GM12878 (cell line): ENCODE measurements at regions not wholly inside any gene's neighbourhood (a gene's known extent, or its start where the extent isn't known, plus 50 kb on each side); places are given as distances from the start of the nearest gene placed in this dataset.

ENCODE experiments used
- CBX5 ChIP-seq: sonication (generic); IDR thresholded peaks from 2 replicates; pipeline ENCODE4 v1.6.1; 2016; ENCODE audit warnings: low read depth, moderate library complexity, mild to moderate bottlenecking, inconsistent platforms
- CTCF ChIP-seq, 3 experiments: IDR thresholded peaks in 2 of 3; conservative IDR thresholded peaks in 1 of 3; 2 replicates each; pipeline ENCODE4 v1.5.1; 2011; ENCODE audit warnings: low read depth in 3 of 3, low read length in 3 of 3, mild to moderate bottlenecking in 3 of 3, control low read depth in 2 of 3, moderate library complexity in 2 of 3, inconsistent platforms in 1 of 3, mixed read lengths in 1 of 3; ENCODE audit not compliant: control insufficient read depth in 2 of 3, insufficient read depth in 1 of 3; ENCODE audit errors: extremely low read depth in 1 of 3
- ESRRA ChIP-seq: IDR thresholded peaks from 2 replicates; pipeline ENCODE4 v1.6.1; 2012; ENCODE audit warnings: mild to moderate bottlenecking, low read length, improper control_type of control experiment
- NR2F1 ChIP-seq: fragments of 450-650 bp; conservative IDR thresholded peaks from 2 replicates; pipeline ENCODE4 v1.6.1; 2017; ENCODE audit warnings: mild to moderate bottlenecking
- PBX3 ChIP-seq: IDR thresholded peaks from 2 replicates; pipeline ENCODE4 v1.6.1; 2011; ENCODE audit warnings: mild to moderate bottlenecking, low read depth, low read length, moderate library complexity; ENCODE audit not compliant: insufficient replicate concordance
- TBL1XR1 ChIP-seq: IDR thresholded peaks from 2 replicates; pipeline ENCODE4 v1.6.1; 2012; ENCODE audit warnings: low read depth, low read length, improper control_type of control experiment
- USF2 ChIP-seq: IDR thresholded peaks from 2 replicates; pipeline ENCODE4 v1.6.1; 2011; ENCODE audit warnings: low read depth, low read length, improper control_type of control experiment, borderline replicate concordance
- ZBTB4 ChIP-seq: fragments of 450-650 bp; formaldehyde crosslinking; IDR thresholded peaks from 2 replicates; pipeline ENCODE4 v1.4.0; 2022; ENCODE audit warnings: mild to moderate bottlenecking, moderate library complexity

- no peak for TF ChIP-seq CBX5
- no peak for TF ChIP-seq CTCF (IDR thresholded peaks at IDR 0.05 in 2 of 3, conservative IDR thresholded peaks at IDR 0.05 in 1 of 3; ENCODE audit: control insufficient read depth in 2 of 3, extremely low read depth in 1 of 3, insufficient read depth in 1 of 3, low read depth in 3 of 3, low read length in 3 of 3)
- no peak for TF ChIP-seq PBX3
- no peak for TF ChIP-seq TBL1XR1
- no peak for TF ChIP-seq ZBTB4 (CRISPR knock-in tag)
- TF ChIP-seq NR2F1, result no peak
- no peak for TF ChIP-seq ESRRA
- no peak for TF ChIP-seq USF2
Observed at GRCh38 chr1:81654147-81654546, 146.6 kb upstream of the ADGRL2 start.
